ENCODE measurements at regions not wholly inside any gene's neighbourhood (a gene's known extent, or its start where the extent isn't known, plus 50 kb on each side); places are given as distances from the start of the nearest gene placed in this dataset.
"Not testable (repeated sequence)": the region's sequence is repeated elsewhere in the genome, so short reads cannot be mapped to it uniquely, and the experiment has no call there.

DNA sequence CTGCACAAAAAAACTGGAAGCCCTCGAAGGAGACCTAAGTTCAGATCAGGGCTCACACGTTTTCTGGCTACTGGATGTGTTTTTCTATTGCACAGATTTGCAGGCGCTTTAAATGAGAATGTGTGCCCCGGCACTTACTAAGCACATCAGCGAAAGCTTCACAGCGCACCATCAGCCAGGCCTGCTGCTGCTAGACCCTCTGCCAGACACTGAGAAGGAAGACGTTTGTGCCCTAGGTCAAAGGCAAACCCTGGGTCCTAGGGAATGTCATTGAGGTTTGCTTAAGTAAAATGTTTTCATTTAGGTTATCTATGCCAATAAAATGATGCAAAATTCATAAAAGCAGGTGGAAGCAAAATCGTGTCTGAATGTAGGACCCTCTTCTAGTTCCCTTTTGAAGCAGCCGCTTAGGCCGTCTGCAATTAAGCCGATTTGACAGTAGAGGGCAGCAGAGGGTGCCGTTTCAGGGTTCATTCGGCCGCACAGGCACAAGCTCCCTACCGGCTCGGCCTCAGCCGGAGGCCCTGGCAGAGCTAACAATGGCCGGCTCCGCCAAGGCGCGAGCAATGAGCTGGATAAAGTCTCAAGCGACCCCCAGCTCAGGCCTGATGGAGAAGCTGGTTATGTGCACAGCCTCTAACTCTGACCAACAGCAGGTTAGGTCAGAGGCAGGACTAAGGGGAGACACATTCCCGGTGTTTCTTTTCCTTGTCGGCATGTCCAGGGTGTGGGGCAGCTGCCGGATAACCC, 107.2 kb upstream of the FOXA2 start:
- DNase-seq: peak; percentile 18

DNA sequence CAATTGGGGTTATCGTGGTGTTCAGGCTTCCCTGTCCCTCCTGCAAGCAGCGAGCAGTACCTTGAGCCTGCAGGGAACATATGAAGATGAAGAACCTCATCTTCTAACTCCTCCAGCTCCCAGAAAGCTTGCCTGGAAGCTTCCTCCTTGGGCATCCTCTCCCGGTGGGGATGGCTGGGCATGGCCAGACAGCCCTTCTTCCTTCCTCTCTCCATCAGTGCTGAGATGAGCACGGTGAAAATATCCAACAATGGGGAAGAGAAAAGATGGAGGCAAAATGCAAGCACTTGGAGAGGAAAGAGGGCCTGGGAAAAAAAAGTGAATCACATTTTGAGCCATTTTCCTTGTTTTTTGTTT, 107.7 kb upstream of the FOXA2 start:
- DNase-seq: no peak

DNA sequence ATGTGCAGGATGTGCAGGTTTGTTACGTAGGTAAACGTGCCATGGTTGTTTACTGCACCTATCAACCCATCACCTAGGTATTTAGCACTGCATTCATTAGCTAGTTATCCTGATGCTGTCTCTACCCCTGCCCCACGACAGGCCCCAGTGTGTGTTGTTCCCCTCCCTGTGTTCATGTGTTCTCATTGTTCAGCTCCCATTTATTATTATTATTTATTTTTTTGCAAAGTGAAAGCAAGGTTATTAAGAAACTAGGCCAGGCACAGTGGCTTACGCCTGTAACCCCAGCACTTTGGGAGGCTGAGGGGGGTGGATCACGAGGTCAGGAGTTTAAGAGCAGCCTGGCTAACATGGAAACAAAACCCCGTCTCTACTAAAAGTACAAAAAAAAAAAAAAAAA, 108.2 kb upstream of the FOXA2 start:
- DNase-seq: not testable (repeated sequence)

DNA sequence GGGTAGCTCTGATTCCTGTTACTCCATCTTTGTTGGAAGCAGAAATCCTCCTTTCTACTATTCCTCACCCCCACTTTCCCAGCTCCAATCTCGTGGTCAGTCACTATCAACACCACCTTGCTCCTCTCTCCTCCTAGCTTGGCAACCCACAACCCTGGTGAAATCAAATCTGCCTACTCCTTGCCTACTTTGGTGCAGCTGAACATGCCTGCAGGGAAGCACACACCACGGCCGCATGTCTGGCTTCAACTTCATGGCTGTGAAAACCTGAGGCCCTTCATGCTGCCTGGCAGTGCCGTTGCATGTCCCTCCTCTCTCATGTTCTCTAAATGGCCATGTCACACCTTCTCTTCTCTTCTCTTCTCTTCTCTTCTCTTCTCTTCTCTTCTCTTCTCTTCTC, 112.4 kb upstream of the FOXA2 start:
- DNase-seq: no peak

DNA sequence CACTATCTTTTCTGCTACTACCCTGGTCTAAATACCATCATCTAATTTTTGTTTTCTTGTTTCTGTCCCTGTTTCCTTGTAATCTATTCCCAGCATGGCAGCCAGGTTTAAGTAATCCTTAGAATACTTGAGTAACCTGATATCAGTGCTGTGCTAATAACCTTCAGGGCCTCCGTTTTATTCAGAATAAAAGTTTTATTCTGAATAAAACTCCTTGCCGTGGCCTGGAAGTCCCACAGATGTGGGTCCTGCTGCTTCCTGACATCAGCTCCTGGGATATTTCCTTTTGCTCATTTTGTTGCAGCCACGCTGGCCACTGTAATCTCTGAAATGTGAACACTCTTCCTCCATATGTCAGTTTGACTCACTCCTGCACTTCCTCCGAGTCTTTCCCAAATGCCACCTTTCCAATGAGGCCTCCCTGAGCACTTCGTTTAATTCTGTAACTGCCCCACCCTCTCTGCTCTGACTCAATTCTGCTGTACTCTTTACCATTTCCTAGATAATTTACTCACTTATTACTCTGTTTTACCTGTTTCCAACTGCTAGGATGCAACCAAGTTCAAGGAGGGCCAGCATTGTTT, 114.0 kb upstream of the FOXA2 start:
- DNase-seq: no peak

DNA sequence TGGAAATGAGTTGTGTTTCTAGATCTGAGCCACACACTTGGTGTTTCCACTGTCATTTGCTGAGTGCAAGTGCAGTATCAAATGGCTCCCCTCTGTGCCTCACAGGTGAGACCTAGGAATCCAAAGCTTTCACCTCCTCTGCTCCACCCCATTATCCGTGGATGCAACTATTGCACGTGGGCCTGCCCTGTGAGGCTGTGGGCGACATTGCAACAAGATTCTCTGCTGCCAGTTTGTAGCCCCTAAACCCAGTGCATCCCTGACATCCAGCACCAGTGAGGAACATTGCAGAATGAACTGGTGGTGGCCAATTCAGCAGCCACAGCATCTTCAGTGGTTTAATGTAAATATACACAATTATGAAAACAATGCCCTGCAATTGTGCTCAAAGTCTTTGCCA, 115.0 kb upstream of the FOXA2 start:
- no peak for DNase-seq

DNA sequence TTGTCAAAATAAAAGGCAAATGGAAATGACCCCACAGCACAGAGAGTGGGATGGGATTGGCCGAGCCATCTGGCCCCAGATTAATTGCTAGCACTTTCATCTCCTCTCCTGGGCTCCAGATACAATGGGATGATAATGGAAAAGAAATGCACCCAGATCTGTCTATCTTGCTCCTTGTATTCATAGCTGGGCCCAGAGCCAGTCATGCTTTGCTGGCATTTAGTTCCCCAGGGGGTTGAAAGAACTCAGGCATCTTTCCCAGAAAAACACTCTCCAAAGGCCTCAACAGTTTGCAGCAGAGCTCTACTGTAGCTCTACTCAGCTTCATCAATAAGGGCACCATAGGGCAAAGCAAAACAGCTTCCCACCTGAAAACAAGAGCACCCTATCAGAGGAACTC, 116.0 kb upstream of the FOXA2 start:
- no peak for DNase-seq

DNA sequence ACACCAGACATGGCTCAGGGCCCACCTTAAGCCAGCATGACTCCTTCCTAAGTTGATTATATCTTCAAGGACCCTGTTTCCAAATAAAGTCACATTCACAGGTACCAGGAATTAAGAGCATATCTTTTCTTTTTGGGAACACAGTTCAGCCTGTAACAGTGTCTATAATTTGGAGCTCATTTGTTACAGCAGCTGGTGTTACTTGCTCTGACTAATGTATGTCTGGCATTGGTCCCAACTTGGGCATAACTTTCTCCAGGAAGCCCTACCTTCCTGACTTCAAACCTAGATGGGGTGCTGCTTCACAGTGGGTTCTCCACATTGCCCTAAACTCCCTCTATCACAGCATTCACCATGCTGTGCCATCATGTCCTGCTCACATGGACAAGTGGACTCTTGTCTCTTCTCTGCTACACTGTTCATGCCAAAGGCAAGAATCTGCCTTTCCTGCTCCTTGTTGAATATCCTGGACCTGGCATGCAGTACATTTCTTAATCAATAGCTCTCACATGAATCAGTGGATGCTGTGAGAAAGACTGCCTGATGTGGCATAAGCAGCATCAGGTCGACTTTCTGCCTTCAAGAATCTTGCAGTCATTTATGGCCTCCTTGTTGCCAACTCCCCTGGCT, 117.4 kb upstream of the FOXA2 start:
- no peak for DNase-seq

DNA sequence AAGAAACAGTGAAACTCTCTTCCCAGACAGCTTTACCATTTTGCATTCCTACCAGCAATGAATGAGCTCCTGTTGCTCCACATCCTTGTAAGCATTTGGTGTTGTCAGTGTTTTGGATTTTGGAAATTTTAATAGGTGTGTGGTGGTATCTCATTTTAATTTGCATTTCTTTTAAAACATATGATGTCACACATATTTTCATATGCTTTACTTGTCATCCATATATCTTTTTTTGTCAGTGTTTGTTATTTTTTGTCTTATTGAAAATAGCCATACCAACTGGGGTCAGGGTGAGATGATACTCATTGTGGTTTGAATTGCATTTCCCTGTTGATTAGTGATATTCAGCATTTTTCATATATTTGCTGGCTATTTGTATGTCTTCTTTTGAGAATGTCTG, 119.5 kb upstream of the FOXA2 start:
- no peak for DNase-seq

DNA sequence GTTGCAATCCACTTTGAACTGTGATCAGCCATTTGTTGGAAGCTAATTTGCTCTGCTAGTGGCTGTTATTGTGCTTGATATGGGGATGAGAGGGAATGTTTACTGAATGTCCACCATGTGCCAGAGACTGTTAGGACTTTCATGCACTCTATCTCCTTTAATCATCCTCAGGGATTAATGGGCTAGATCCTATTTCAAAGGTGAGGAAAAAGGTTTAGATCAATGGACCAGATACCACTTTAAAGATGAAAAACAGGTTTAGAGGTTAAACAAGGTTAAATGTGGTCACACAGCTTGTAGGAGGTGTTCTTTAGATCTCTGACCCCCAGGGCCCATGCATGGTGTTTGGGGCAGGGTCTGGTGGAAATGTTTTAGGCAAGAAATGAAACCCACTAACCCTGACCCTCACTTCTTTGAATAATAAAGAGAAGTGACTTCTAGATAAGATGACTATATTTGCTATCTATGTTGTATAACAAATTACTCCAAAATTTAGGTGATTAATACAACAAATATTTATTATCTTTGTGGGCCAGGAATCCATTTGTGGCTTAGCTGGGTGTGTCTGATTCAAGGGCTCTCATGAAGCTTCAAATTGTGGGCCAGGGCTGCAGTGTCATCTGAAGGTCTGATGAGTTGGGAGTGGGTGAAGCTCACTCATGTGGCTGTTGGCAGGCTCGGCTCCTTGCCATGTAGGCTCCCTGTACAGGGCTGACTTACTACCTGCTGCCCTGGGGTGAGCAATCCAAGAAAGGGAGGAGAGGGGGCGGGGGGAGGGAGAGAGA, 127.8 kb upstream of the FOXA2 start:
- DNase-seq: no peak

DNA sequence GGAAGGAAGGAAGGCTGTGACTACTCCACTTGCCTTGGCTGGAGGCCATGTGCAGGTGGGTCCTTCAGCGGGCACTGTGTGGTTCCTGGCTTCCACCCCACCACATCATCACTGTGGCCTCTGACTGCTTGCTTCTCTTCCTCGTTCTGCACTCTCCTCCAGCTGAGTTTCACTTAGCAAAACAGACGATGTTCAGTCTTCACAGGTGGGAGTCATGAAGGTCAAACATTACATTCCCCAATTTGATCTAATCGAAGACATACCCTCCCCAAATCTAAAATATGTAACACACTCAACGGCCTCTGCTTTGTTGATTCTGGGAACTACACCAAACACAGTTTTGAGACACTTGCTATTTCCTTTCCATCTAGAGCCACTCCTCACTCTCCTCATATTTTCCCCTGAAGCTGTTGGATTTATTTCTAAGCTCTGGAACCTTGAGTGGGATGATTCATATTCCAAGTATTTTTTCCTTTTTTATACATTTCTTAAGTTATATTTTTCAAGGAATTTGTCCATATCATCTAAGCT, 132.5 kb upstream of the FOXA2 start:
- DNase-seq: no peak

DNA sequence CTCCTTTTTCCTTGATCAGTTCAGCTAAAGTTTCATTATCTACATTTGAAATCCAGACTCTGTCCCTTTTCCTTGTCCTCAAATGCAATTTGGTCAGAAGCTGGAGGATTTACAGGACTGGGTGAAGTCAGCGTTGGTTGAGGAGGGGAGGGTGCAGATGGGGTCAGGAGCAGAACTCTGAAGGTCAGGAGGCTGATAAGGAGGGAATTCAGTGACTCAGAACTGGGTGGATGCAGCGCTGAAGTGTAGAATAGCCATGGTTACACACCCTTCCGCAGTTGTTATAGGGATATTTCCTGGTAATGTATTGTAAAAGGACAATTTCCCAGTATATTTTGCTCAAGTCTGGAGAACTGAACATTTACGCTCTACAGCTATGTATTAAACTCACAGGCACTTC, 133.1 kb upstream of the FOXA2 start:
- DNase-seq: no peak

DNA sequence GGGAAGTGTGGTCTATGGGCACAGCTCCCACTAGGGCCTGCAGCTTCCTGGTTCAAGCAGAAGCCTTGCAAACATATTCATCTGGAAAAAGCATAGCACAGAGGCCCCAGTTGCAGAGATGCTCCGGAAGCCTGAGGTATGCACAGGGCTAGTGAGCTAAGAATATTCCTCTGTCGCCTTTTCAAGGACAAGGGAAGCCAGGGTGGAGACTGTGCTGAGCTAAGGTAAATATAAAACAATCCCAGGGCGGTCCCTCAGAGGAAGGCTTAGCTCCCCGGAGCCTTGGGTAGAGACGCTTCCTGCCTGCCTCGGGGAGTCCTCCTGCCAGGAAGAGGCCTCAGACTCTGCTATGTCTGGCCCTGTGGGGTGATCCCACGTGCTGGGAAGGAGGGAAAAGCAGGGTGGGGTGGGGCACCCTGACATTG, 134.8 kb upstream of the FOXA2 start:
- no peak for DNase-seq

DNA sequence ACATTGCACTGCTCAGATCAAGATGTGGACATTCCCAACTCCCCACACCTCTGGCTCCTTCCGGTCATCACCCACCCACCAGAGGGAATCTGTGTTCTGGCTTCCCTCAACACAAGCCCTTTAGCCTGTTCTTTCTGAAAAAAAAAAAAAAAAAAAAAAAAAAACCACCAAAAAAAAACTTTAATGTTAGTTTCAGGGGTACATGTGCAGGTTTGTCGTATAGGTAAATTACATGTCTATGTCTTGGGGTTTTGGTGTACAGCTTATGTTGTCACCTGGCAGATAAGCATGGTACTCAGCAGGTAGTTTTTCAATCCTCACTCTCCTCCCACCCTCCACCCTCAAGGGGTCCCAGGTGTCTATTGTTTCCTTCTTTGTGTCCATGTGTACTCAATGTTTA, 135.8 kb upstream of the FOXA2 start:
- DNase-seq: no peak

DNA sequence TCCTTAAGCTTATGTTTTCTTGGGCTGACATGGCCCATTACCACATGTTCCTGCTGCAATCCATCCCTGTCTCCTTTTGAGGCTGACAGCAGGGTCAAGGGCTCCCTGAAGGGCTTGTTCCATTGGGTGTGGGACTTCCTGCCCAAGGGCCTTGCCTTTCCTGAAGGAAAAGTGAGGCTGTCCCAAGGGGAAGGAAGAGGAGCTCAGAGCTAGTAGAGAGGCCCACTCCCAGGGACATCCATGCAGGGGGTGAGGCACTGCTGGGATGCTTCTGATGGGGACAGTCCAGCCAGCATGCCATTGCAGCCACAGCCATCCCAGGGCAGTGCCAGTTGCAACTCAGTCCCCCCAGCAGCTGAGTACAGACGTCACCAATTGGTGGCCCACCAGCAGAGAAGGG, 138.4 kb upstream of the FOXA2 start:
- DNase-seq: no peak

DNA sequence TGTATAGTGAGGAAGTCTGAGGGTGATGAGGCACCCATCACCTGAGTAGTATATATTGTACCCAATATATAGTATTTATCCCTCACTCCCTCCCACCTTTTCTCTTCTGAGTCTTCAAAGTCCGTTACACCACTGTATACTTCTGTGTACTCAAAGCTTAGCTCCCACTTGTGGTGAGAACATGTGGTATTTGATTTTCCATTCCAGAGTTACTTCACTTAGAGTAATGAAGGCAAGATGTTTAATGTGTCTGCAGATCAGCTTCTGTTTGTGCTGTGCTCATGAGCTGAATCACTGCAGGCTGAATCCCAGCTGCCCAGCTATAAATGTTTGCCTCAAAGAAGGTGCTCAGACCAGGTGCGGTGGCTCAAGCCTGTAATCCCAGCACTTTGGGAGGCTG, 139.3 kb upstream of the FOXA2 start:
- DNase-seq: no peak

DNA sequence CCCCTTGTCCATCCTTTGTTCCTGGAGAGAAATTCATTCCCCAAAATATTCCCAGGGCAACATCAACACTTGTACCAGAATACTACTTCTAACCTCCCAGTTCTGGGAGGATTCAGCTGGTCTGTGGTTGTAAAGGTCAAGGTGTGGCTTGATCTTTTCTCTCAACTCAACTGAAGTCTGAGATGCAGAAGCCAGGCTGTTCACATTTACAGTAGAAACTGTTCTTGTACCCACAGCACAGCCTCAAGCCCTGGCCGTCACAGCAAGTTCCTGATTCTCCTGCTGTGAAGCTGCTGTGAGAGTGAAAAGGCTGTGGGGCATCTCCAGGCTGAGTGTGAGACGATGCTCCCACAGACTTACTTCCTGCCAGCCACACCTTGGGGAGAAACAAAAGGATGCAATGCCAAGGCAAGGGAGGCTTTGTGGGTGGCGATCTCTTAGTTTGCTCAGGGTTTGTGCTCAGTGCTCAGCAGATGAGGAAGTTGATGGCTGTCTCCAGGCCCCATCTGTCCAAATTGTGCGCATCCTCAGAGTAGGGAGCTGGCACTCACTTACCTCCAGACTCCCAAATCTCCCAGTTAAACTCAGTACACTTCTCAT, 143.9 kb upstream of the FOXA2 start:
- DNase-seq: no peak

DNA sequence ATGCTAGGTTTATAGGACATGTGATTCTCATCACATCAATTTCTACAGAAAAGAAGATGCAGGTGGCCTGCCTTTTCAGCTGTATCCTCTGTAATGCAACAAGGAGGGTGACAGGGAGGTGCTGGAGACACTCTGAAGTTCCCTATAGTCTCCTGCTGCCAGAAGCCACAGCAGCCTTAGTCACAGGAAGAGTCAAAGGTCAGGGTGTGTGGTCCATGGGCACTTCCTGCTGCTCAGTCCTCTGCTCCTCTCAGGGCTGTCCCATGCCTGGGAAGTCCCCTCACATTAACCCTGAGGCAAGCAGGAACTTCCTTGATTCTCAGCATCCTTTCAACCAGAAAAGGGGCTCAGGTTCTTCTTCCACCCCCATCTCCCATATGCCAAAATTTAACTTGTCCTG, 144.8 kb upstream of the FOXA2 start:
- DNase-seq: no peak

DNA sequence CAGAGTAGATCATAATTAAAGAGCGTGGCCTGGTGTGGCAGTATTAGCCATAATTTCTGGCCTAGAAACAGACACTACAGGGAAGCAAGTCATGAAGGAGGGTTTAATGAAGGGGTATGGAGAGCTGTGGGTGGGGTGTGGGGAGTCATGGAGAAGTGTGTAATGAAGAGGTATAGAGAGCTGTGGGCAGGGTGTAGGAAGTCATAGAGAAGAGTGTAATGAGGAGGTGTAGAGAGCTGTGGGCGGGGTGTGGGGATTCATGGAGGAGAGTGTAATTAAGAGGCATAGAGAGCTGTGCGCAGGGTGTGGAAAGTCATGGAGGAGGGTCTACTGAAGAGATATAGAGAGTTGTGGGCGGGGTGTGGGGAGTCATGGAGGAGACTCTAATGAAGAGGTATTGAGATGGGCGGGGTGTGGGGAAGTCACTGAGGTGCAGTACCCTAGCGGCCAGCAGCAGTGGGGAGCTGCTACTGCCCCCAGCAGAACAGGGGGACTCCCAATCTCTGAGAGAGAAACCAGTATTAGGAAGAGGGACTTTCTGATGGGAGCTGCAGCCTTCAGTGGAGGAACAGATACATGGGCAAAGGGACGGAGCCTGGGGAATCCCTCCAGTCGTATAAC, 145.4 kb upstream of the FOXA2 start:
- DNase-seq: no peak

DNA sequence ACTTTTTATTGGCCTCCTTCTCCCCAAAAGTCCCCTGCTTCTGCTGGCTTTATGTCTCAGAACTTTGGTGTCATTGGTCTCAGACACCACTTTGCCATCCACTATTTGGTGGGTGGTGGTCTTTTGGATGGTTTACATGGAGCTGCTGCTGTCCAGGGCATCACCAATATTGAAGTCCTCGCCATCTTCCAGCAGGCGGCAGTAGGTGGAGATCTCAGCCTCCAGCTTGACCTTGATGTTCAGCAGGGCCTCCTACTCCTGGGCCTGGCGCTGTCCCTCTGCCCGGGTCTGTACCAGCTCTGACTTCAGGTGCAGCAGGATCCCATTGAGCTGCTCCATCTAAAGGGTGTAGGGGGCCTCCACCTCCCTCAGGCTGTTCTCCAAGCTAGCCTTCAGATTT, 148.4 kb upstream of the FOXA2 start:
- no peak for DNase-seq

DNA sequence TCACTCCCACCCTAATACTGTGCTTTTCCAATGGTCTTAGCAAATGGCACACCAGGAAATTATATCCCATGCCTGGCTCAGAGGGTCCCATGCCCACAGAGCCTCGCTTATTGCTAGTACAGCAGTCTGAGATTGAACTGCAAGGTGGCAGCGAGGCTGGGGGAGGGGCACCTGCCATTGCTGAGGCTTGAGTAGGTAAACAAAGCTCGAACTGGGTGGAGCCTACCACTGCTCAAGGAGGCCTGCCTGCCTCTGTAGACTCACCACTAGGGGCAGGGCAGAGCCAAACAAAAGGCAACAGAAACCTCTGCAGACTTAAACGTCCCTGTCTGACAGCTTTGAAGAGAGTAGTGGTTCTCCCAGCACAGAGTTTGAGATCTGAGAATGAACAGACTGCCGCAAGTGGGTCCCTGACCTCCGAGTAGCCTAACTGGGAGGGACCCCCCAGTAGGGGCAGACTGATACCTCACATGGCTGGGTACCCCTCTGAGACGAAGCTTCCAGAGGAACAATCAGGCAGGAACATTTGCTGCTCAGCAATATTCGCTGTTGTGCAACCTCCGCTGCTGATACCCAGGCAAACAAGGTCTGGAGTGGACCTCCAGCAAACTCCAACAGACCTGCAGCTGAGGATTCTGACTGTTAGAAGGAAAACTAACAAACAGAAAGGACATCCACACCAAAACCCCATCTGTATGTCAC, 150.7 kb upstream of the FOXA2 start:
- not testable (repeated sequence) for DNase-seq

DNA sequence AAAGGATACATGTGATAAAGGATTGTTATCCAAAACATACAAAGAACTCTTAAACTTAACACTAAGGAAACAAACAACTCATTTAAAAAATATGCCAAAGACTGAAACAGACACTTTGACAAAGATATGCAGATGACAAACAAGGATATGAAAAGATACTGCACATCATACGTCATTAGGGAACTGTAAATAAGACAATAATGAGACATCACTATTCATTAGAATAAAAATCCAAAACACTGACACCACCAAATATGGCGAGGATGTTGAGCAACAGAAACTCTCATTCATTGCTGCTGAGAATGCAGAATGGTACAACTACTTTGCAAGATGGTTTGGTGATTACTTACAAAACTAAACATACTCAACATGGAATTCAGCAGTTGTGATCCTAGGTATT, 156.5 kb upstream of the FOXA2 start:
- no peak for DNase-seq
